ENCODE measurements at regions not wholly inside any gene's neighbourhood (a gene's known extent, or its start where the extent isn't known, plus 50 kb on each side); places are given as distances from the start of the nearest gene placed in this dataset.

- no peaks in the 10 kb centered on the region for H3K36me3 ChIP-seq
- peaks cover 17% of the 10 kb centered on the region for H3K9me3 ChIP-seq (replicated peaks)
- no peak for DNase-seq
- intact Hi-C loops (cut with micrococcal nuclease) = no loop called here
- TF ChIP-seq, protein P1, sequence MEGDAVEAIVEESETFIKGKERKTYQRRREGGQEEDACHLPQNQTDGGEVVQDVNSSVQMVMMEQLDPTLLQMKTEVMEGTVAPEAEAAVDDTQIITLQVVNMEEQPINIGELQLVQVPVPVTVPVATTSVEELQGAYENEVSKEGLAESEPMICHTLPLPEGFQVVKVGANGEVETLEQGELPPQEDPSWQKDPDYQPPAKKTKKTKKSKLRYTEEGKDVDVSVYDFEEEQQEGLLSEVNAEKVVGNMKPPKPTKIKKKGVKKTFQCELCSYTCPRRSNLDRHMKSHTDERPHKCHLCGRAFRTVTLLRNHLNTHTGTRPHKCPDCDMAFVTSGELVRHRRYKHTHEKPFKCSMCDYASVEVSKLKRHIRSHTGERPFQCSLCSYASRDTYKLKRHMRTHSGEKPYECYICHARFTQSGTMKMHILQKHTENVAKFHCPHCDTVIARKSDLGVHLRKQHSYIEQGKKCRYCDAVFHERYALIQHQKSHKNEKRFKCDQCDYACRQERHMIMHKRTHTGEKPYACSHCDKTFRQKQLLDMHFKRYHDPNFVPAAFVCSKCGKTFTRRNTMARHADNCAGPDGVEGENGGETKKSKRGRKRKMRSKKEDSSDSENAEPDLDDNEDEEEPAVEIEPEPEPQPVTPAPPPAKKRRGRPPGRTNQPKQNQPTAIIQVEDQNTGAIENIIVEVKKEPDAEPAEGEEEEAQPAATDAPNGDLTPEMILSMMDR (IDR thresholded peaks at IDR 0.05; ENCODE audit: borderline replicate concordance) = no peak
- H3K27me3 ChIP-seq (ENCODE audit: low read depth) = no peaks in the 10 kb centered on the region
- H3K4me3 ChIP-seq = no peak overlapping the region
- no peak overlapping the region for H3K27ac ChIP-seq (replicated peaks)
- H3K4me1 ChIP-seq = no peaks in the 10 kb centered on the region
Observed at GRCh38 chr5:145090115-145090514, 745.0 kb downstream of the PRELID2 start.

GRCh38 chr5:145084834-145085233, 750.3 kb downstream of the PRELID2 start:
- intact Hi-C loops (cut with micrococcal nuclease) = no loop called here
- TF ChIP-seq, protein P1 (IDR thresholded peaks at IDR 0.05; ENCODE audit: borderline replicate concordance) = no peak
- peaks cover 4% of the 10 kb centered on the region for H3K9me3 ChIP-seq (replicated peaks)

GRCh38 chr5:145077028-145077427, 758.1 kb downstream of the PRELID2 start:
- no peaks in the 10 kb centered on the region for H3K36me3 ChIP-seq
- no peaks in the 10 kb centered on the region for H3K27me3 ChIP-seq (ENCODE audit: low read depth)
- no peak overlapping the region for H3K27ac ChIP-seq (replicated peaks)
- no peak overlapping the region for H3K4me3 ChIP-seq
- TF ChIP-seq, protein P1 (IDR thresholded peaks at IDR 0.05; ENCODE audit: borderline replicate concordance) = no peak
- no peaks in the 10 kb centered on the region for H3K9me3 ChIP-seq (replicated peaks)
- intact Hi-C loops (cut with micrococcal nuclease) = no loop called here
- no peaks in the 10 kb centered on the region for H3K4me1 ChIP-seq
- no peak for DNase-seq

More at GRCh38 chr5:145084834-145085233, 750.3 kb downstream of the PRELID2 start:
- Histone ChIP-seq H3K27me3 (ENCODE audit: low read depth) (no peaks in the 10 kb centered on the region), H3K4me1 (no peaks in the 10 kb centered on the region), H3K4me3 (no peak overlapping the region), H3K36me3 (no peaks in the 10 kb centered on the region), H3K27ac (replicated peaks) (no peak overlapping the region)
- no peak for DNase-seq

DNA sequence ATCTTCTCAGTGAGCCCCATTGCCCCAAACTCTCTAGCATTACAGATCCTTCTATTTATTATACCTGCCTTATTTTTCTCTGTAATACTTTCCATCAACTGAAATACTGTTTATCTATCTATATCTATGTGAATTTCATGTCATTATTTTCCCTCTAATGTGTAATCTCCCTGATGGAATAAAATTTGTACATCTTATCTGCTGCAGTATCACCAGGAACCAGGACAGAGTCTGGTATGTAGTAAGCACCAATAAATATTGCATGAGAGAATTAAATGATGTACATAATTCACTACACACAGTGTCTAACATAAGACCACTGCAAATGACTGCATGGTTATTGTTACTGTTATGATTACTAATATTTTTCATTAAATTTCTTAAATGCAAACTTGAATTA, 759.1 kb downstream of the PRELID2 start:
- no peak for DNase-seq
- no peak overlapping the region for H3K4me3 ChIP-seq
- TF ChIP-seq, protein P1 (IDR thresholded peaks at IDR 0.05; ENCODE audit: borderline replicate concordance) = no peak
- no peak overlapping the region for H3K27ac ChIP-seq (replicated peaks)
- no peaks in the 10 kb centered on the region for H3K9me3 ChIP-seq (replicated peaks)
- no peaks in the 10 kb centered on the region for H3K27me3 ChIP-seq (ENCODE audit: low read depth)
- H3K4me1 ChIP-seq = no peaks in the 10 kb centered on the region
- intact Hi-C loops (cut with micrococcal nuclease) = no loop called here
- H3K36me3 ChIP-seq = no peaks in the 10 kb centered on the region

DNA sequence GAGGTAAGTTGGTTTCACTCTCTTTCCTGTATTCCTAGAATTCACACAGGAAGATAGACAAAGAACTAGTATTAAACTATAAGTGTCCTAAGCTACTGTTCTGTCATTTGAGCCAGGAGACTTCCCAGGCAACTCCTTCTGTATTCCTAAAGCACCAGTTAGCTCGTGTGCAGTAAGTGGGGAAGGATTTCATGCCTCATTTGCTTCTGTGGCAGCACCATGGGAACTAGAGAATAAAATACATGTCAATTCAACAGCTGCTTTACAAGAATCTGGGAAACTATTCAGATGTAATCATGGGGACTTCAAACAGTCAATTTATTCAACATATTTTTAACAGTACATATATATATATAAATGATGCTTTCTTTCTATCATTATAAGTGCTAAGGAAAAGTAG, 762.3 kb downstream of the PRELID2 start:
- intact Hi-C loops (cut with micrococcal nuclease) = no loop called here
- Histone ChIP-seq H3K27ac (replicated peaks) (no peak overlapping the region), H3K9me3 (replicated peaks) (no peaks in the 10 kb centered on the region), H3K27me3 (ENCODE audit: low read depth) (no peaks in the 10 kb centered on the region), H3K4me1 (no peaks in the 10 kb centered on the region), H3K36me3 (no peaks in the 10 kb centered on the region), H3K4me3 (no peak overlapping the region)
- no peak for DNase-seq
- TF ChIP-seq, protein P1 (IDR thresholded peaks at IDR 0.05; ENCODE audit: borderline replicate concordance) = no peak

GRCh38 chr5:145068721-145069120, 766.4 kb downstream of the PRELID2 start:
- intact Hi-C loops (cut with micrococcal nuclease) = no loop called here
- TF ChIP-seq, protein P1 (IDR thresholded peaks at IDR 0.05; ENCODE audit: borderline replicate concordance) = no peak
- Histone ChIP-seq H3K9me3 (replicated peaks) (no peaks in the 10 kb centered on the region), H3K4me1 (no peaks in the 10 kb centered on the region), H3K27me3 (ENCODE audit: low read depth) (no peaks in the 10 kb centered on the region), H3K27ac (replicated peaks) (no peak overlapping the region), H3K4me3 (no peak overlapping the region), H3K36me3 (no peaks in the 10 kb centered on the region)
- DNase-seq = no peak
